UCSD-AML1 (cell line): ENCODE measurements at regions not wholly inside any gene's neighbourhood (a gene's known extent, or its start where the extent isn't known, plus 50 kb on each side); places are given as distances from the start of the nearest gene placed in this dataset.

ENCODE experiments used
- DNase-seq: peaks from one replicate; lab custom pipeline; 2025; ENCODE audit not compliant: unreplicated experiment; lab: John Stamatoyannopoulos, UW

DNA sequence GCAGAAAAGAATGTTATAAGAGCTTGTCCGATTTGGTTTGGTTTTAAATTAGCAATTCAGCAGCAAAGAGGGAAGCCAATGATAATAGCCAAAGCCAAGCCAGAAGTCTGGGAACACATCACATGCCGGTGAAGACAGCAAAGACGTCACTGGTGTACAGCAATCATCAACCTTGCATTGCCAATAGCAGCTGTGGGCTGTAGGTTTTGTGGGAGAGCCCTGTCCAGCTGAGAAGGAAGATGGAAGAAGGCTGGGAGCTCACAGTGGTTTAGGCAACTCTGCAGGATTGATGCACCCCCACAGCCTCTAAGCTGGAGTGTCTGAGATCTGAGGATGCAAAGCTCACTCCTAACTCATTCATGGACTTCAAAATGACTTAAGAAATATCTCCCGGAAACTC is 338.7 kb downstream of the SIPA1L2 start:
- DNase-seq = no peak

DNA sequence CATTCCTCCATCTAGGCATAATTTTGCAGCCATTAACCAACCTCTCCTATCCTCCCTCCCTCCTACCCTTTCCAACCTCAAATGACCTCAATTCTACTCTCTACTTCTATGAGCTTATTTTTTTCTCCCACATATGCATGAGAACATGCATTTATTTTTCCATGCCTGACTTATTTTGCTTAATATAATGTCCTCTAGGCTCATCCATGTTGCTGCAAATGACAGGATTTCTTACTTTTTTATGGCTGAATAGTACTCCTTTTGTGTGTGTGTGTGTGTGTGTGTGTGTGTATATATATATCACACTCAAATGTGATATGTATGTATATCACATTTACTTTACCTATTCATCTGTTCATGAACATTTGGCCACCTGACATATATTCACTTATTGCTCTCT is 339.4 kb downstream of the SIPA1L2 start:
- no peak for DNase-seq

DNA sequence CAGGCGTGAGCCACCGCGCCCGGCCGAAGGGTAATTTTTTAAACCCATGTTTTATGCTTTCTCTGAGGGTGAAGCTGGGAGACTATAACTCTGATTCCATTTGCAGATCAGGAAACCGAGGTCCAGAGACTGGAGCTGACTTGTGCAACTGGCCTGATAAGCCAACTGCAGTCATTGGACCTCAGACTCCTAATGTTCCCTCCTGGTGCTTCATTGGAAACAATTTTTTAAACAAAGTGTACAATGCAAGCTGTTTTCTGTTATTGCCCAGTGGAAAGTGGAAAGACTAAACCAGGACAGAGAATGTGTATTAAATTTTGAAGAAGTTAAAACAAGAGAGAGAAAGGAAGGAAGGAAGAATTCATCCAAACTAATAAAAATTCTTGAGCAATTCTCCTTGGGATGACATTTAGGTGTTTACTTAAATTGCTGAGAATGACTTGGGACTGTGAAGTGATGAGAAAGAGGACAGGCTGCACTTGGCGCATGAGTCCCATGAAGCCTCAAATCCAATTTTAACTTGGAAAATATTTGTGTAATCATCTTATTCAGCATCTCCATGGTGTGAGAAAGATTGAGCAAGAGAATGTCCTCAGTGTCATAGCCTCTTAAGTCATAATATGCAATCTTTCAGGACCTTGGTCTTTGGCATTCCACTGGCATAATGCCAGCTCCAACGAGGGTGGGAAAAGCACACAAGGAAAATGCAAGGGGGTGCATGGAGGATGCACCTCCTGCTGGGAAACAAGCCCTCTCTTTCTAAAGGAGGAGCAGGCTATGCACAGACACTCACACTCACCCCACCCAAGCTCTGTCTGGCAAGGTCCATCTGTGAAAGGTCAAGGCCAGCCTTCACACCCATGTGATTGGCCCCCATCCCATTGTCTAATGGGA is 342.0 kb downstream of the SIPA1L2 start:
- DNase-seq = no peak

DNA sequence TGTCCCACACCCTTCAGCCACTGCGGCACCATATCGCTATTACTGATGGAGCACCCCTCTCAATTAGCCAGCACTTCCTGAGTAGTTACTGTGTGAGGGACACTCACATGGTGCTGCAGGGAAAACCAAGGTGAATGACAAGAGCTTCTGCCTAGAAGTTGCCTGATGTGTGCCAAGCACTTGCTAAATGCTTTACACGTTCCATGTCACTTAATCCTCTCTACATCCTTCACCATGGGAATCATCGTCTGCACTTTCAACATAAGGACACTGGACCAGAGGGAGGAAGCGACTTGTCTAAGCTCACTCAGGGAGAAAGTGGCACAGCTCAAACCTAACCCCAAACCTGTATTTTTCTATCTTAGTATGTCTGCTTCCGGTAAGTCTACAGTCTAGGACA is 344.8 kb downstream of the SIPA1L2 start:
- no peak for DNase-seq

DNA sequence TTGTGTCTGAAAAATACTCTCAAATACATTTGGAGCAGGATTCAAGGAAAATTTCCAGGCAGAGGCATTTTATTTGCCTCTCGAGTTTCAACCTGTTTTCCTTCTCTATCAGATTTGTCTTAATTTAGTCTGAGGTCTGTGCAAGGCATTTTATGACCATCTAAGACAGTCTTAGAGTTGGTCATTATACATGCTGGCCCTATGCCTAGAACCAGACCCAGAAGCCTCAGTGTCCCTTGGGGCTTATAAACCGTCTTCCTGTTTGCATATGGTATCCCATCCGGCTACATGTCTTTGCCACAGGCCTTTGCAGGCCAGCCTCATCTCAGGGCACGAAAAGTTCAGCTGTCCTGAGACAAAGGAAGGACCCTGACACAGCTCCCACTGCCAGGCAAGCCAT is 346.1 kb downstream of the SIPA1L2 start:
- DNase-seq = no peak

DNA sequence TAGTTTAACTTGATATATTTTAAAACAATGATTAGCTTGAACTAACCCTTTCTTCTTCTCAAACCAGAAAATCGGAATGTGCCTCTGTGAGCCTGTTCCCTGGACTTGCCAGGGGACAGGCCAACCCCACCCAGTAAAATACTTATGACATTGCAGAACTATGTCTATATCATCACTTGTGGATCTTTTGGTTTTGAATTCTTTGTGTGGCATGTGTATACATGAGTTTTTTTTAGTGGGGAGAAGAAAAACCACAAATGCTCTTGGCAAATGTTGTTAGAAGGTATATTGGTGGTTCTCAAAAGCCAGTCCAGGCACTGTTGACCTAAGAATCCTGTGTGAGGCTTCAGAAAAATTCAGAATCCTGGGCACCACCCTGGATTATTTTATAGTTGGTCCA is 347.4 kb downstream of the SIPA1L2 start:
- DNase-seq = no peak

DNA sequence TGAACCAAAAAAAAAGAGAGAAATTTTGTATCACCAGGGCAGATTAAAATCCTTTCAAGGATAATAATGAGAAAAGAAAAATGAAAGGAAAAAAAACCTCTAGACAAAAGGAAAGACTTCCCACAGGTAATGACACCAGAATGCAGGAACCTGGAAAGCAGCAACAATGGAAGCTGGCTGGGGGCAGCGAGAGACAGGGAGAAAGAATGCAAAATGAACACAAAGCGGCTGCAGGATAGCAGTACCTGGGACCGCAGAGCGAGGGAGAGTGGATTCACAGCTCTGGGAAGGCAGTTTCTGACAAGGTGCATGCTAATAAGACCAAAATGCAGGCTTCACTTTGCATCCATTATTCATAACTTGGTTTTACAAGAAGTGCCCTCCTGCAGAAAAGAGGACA is 349.0 kb downstream of the SIPA1L2 start:
- DNase-seq = no peak

DNA sequence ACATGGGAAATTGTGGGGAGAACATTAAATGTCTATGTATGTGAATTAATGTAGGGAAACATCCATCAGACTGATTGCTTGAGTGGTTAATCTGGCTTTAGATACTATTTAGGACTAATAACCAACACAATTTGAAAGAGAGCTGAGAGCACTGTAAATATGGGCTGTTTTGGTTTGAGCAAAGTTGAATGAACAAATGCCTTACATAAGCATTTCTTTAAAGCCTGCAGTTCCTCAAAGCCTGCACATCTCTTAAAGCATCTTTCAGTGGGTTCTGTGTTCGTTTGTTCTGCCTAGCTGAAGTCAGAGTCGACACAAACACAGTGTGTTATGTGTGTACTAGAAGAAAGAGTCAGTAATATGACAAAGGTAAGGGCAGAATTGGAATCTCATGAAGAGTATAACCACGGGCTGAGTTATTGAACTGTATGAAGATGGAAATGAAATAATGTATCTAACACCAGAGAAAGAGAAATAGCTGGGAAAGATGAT is 350.0 kb downstream of the SIPA1L2 start:
- DNase-seq = no peak

DNA sequence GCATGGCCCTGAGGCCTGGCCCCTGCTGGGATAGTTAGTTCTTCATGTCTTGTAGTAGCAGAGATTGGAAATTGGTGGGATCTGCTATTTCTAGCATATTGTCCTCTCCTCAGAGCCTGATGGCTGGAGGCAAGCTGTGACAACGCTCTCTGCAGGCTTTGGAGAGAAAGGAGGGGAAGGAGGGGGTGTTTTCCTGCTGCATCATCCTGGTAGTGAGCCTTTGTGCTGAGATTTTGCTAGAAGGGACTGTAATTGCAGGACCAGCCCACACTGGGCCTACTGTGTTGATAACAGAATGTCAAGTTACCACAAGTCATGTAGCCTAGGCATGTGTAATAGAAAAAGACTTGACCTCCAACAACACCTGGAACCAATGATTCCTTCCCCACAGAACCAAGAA is 351.0 kb downstream of the SIPA1L2 start:
- DNase-seq = no peak

DNA sequence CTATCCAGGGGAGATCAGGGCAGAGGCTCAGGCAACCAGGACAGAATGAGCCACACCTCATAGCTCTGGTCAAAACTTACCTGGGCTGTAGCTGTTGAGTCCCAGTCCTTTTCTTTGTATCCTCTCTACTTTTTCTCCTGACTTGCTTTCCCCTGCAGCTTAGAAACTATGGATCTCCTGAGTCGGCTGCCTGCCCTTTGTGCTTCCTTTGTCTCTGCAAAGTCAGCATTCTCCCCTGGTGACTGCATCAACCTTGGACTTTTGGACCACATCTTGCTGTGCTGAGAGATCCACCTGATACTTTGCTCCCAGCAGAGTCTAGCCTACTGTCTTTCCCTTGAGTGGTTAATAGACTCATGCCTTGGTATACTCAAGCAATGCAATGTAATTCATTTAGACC is 353.3 kb downstream of the SIPA1L2 start:
- no peak for DNase-seq

DNA sequence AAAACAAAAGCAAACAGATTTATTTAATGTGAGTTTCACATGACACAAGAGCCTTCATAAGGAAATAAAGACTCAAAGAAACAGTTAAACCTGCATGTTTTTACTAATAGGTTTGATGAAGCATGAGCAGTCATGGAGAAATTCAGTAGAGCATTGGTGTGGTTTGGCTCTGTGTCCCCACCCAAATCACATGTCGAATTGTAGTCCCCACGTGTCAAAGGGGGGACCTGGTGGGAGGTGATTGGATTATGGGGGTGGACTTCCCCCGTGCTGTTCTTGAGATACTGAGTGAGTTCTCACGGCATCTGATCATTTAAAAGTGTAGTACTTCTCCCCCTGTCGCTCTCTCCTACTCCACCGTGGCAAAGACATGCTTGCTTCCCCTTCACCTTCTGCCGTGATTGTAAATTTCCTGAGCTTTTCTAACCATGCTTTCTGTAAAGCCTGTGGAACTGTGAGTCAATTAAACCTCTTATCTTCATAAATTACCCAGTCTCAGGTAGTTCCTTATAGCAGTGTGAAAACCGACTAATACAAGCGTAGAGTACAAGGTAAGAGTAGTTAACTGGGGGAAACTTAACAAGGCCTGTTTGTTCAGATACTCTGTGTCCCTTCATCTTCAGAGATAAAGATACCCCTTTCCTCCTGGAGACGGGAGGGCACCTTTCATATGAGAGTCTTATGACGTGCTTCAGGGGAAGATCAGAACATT is 354.8 kb downstream of the SIPA1L2 start:
- no peak for DNase-seq

DNA sequence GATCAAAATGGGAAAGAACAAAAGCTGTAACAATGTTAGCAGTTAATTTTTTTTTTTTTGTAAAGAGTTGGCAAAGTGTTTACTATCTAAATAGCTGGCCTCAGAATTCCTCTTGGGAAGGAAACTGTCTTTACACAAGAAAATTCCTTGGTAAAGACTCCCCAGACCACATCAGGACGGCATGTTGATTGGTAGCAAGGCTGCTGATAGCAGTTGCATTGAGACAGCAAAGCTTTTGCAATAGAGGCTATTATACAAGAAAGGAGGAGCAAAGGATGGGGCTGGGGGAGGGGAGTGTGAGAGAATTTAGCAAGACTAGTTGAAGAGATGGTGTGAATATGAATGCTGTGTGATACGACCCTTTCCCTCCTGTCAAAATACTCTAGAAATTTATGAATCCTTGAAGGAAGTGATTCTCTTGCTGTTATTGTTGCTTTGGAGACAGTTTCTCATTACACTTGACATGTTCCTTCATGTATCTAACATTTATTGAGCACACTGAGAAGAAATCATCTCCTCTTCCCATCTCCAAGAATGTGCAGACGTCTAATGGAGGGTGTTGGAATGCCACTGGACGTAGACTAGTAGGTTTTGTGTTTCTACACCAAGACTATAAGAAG is 355.6 kb downstream of the SIPA1L2 start:
- DNase-seq = no peak

DNA sequence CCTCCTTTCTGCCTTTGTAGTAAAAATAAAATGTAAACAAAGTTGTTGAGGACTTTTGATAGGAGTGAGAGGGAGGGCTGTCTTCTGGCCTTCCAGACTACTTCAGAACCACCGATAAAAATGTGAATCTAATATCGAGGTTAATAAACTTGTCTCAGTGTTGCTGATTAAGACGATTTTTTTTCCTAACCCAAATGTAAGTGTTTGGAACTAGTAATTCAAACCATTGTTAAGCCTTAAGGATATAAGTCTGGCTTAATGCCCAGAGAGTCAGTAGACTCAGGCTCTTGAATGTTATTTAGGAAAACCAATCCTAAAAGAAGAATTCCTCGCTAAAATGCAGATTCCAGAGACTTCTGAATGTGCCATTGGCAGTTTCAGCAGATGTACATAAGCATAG is 356.9 kb downstream of the SIPA1L2 start:
- no peak for DNase-seq

DNA sequence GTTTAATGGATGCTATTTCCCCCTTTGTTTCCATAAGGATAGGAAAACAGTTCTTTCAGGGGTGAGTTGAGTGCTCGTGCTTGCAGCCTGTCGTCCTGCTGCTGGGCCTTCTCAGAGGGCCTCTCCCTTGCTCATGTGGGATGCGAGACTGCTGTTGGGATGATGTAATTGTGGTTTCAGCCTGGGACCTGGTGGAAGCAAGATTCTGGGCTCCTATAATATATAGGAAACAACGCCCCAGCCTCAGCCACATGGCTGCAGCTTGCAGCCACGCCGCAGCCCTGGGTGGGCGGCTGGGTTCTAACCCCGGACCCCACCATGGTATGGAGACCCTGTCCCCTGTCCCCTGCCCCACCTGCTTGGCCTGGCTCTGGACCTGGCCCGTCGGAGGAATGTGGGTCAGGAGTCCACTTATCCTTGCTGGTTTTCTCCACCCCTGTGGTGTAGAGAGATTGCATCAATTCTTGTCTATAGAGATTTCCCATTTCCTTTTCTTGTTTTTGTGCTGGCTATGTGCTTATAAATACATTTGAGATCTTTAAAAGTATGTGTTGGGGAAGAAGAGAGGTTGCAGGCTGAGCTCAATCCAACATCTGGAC is 357.8 kb downstream of the SIPA1L2 start:
- no peak for DNase-seq

DNA sequence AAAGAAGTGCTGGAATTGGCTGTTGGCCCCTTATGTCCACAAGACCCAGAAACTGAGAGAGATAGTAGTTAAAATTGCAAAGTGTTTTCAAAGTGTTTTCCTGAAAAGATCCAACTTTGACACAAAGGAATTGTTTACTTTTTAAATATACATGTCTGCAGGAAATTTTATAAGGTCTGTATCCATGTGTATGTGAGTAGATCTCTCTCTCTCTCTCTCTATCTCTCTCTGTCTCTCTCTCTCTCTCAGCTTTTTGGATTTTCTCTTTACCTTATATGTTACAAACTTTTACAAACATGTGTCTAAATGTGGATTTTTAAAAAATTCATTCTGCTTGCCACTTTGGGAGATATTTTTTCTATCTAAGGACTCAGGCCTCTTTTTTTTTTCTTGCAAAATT is 358.6 kb downstream of the SIPA1L2 start:
- no peak for DNase-seq

DNA sequence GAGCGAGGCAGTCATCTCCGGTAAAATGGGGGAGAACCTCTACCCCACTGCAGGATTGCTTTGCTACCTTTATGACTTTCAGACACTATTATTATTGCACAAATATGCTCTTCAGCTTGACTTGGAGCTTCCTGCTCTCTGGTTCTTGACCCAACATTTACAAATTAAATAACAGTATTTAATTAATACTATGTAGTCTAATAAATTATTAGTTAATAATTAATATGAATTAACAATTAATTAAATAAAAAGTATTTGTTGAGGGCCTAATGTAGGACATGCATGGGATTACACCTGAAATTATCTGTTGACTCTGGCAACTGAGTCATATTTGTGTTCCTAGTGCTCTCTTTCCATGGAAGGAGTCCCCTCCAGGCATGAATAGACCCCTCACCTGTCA is 359.9 kb downstream of the SIPA1L2 start:
- DNase-seq = no peak

DNA sequence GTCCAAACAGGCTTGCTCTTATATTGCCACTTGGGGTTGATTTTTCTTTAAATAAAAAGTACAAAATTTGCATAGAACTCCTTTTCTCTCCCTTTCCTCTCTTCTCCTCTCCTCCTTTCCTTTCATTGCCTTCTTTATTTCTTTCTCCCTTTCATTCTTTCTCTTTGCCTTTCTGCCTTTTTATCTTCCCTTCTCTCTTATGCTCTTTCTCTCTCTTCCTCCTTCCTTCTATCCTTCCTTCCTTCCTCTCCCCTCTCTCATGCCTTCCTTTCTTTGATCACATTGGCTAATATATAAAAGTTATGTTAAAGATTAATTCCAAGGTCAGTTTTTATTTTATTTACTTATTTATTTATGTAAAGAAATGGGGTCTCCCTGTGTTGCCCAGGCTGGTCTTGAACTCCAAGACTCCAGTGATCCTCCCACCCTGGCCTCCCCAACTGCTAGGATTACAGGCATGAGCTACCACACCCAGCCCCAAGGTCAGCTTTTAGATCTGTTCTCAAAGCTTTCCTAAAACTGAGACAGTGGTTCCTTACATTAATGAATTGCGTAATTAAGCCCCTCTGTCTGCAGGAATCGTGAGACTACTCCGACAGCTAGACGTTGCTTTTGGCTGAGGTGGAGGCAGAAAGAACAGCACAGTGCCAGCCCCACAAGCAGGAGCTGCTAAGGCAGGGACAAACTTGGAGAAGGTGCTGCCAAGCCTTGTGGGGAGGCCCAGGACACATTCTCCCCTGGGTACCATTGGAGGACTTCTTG is 361.9 kb downstream of the SIPA1L2 start:
- no peak for DNase-seq

DNA sequence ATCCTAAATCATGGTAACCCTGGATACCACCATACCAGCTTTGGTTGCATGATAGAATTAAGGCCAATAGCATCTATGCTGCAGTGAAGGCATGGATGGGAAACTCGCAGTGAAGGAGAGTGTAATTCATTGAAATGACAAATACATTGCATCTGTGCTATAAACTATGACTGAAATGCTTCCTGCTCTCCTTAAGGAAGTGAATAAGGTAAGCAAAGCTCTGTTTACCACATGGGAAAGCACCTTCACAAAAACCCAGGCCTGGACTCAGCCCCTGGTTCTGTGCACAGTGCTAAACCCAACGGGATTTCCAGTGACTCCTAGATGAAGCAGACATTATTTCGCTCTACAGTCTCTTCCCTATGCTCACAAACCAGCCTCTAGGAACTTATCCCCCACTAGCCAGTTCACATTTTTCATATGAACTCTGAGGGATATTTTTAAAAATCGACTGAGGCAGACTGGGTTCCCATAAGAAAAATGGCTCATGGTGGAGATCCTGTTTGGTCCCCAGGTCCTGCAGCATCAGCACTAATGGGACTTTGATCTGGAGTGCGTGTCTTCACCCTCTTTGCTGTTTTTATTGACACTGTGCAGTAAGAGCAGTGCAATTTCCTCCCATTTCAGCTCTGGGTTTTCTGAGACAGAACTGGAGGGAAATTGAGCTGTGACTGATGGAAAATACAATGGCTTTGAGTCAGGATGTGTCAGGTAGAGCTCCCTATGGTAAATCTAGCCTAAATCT is 362.7 kb downstream of the SIPA1L2 start:
- no peak for DNase-seq

DNA sequence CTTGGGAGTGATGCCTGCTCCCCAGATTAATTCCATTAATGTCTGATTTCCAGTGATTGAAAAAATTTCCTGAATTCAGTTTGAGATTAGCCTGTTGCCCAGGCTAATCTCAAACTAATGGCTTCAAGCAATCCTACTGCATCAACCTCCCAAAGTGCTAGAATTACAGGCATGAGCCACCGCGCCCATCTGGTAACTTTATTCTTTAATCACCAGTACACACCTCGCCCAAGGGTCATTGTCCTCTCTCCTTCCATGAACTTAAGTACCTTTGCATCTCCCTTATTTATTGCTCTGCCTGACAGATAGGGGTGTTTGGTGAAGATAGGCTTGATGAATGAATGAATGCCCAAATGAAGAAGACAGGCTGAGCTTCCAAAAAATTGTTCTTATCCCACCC is 366.5 kb downstream of the SIPA1L2 start:
- no peak for DNase-seq

DNA sequence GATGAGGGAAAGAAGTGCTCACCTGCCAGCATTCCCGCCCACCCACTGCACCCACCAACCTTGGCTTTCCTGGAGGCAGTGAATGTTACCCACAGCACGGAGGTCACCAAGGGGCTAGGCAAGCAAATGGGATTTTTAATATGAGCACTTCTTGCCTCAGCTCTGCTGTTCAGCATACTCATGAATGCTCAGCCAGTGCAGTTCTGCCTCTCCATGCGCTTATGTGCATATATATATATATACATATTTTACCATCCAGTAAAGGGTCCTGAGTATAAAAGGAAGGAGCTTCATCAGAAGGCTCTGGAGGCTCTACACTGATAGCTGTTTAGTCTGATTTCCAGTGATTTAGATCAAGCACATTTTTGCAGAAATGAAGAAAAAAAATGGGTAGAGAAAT is 366.9 kb downstream of the SIPA1L2 start:
- DNase-seq = no peak
